ENCODE measurements at regions not wholly inside any gene's neighbourhood (a gene's known extent, or its start where the extent isn't known, plus 50 kb on each side); places are given as distances from the start of the nearest gene placed in this dataset.

DNA sequence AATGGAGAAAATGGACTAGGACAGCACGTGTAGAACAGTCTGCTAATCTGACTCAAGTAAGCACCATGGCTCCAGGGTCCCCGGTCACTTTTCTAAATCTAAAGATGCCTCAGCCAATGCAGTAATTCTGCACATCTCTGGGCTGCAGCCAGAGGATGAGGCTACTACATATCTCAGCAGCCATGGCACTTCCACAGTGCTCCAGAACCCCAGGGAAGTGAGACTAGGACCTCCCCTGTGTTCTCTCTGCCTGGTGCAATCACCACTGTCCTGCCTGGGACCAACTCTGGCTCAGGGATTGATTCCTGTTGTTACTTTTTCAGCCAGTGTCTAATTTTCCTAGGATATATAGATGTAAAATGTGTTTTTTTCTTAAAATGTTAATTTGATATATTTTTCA is 129.4 kb upstream of the TOP3B start:
- TF ChIP-seq, protein P1, sequence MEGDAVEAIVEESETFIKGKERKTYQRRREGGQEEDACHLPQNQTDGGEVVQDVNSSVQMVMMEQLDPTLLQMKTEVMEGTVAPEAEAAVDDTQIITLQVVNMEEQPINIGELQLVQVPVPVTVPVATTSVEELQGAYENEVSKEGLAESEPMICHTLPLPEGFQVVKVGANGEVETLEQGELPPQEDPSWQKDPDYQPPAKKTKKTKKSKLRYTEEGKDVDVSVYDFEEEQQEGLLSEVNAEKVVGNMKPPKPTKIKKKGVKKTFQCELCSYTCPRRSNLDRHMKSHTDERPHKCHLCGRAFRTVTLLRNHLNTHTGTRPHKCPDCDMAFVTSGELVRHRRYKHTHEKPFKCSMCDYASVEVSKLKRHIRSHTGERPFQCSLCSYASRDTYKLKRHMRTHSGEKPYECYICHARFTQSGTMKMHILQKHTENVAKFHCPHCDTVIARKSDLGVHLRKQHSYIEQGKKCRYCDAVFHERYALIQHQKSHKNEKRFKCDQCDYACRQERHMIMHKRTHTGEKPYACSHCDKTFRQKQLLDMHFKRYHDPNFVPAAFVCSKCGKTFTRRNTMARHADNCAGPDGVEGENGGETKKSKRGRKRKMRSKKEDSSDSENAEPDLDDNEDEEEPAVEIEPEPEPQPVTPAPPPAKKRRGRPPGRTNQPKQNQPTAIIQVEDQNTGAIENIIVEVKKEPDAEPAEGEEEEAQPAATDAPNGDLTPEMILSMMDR (IDR thresholded peaks at IDR 0.05): no peak
- TF ChIP-seq POLR2A (IDR thresholded peaks at IDR 0.05): no peak

Data from vagina (tissue), 2 donors.